BJ (cell line): ENCODE measurements at regions not wholly inside any gene's neighbourhood (a gene's known extent, or its start where the extent isn't known, plus 50 kb on each side); places are given as distances from the start of the nearest gene placed in this dataset.

Source experiments
- CTCF ChIA-PET: fragments of 350-600 bp; formaldehyde crosslinking; extraction: SDS; loops from one replicate; lab custom pipeline; 2021; ENCODE audit warnings: antibody characterized with exemption, inconsistent platforms; lab: Yijun Ruan, JAX
- POLR2A ChIA-PET: fragments of 300-600 bp; sonication (Branson Sonifier 250); formaldehyde crosslinking; extraction: SDS; loops from one replicate; lab custom pipeline; 2021; ENCODE audit warnings: antibody characterized with exemption; lab: Charles Lee
- DNase-seq: peaks from one replicate; pipeline ENCODE4 v3.0.0-alpha.2; 2011; ENCODE audit warnings: low read depth
- H3K27me3 ChIP-seq: 2 replicates; pipeline ENCODE4 v1.6.0; 2011; ENCODE audit warnings: low read length; ENCODE audit not compliant: control insufficient read depth, insufficient read depth
- H3K36me3 ChIP-seq: 2 replicates; pipeline ENCODE4 v1.5.1; 2011; ENCODE audit warnings: low read length; ENCODE audit not compliant: control insufficient read depth, insufficient read depth
- H3K4me3 ChIP-seq: 2 replicates; pipeline ENCODE4 v1.5.1; 2011; ENCODE audit warnings: low read depth, mild to moderate bottlenecking, control low read depth, low read length
- TF ChIP-seq, protein P1 (sequence below): IDR thresholded peaks from 2 replicates; pipeline ENCODE4 v1.5.1; 2011; ENCODE audit warnings: low read depth, mild to moderate bottlenecking, control low read depth, inconsistent platforms, low read length, moderate library complexity; ENCODE audit not compliant: insufficient read depth

DNA sequence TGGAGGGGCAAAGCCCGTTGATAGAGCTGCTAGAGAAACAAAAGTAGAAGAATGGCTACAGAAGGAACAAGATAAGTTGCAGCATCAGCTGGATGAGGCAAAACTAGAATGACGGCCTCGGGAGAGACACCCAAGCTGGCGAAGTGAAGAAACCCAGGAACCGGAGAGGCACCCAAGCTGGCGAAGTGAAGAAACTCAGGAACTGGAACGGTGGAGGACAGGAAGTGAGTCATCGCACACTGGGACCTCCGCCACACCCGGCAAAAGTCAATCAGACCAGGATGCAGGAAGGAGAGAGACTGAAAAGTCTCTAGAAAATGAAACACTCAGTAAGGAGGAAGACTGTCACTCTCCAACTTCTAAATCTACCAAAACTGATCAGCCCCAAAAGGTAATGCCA is 133.0 kb upstream of the NEBL start:
- DNase-seq: no peak
- ChIA-PET CTCF (no interaction called here), POLR2A (no interaction called here)

DNA sequence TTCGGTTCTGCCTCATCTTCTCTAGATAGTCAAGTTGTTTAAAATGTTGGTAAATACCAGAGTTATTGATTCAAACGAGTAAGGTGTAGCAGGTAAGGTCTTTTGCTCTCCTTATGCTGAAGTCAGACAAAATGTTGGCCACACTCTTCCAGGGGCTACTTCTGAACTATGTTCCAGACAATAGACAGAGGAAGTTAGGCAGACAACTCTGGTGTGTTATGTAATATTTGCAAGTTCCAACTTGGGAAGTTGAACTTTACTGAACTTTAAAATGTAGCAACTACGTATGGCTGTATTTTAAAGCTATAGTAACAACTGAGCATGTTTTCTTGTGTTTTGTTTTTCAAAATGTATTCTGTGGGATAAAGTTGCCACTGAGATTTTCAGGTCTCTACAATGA is 125.7 kb upstream of the NEBL start:
- POLR2A ChIA-PET: no interaction called here
- no peak for DNase-seq
- TF ChIP-seq, protein P1, sequence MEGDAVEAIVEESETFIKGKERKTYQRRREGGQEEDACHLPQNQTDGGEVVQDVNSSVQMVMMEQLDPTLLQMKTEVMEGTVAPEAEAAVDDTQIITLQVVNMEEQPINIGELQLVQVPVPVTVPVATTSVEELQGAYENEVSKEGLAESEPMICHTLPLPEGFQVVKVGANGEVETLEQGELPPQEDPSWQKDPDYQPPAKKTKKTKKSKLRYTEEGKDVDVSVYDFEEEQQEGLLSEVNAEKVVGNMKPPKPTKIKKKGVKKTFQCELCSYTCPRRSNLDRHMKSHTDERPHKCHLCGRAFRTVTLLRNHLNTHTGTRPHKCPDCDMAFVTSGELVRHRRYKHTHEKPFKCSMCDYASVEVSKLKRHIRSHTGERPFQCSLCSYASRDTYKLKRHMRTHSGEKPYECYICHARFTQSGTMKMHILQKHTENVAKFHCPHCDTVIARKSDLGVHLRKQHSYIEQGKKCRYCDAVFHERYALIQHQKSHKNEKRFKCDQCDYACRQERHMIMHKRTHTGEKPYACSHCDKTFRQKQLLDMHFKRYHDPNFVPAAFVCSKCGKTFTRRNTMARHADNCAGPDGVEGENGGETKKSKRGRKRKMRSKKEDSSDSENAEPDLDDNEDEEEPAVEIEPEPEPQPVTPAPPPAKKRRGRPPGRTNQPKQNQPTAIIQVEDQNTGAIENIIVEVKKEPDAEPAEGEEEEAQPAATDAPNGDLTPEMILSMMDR: no peak
- CTCF ChIA-PET: no interaction called here
- H3K27me3 ChIP-seq: no peaks in the 10 kb centered on the region
- no peak overlapping the region for H3K4me3 ChIP-seq
- H3K36me3 ChIP-seq: no peaks in the 10 kb centered on the region

More for the DNA sequence above, 133.0 kb upstream of the NEBL start:
- TF ChIP-seq, protein P1: no peak
- Histone ChIP-seq H3K27me3 (no peaks in the 10 kb centered on the region), H3K36me3 (no peaks in the 10 kb centered on the region), H3K4me3 (no peak overlapping the region)

DNA sequence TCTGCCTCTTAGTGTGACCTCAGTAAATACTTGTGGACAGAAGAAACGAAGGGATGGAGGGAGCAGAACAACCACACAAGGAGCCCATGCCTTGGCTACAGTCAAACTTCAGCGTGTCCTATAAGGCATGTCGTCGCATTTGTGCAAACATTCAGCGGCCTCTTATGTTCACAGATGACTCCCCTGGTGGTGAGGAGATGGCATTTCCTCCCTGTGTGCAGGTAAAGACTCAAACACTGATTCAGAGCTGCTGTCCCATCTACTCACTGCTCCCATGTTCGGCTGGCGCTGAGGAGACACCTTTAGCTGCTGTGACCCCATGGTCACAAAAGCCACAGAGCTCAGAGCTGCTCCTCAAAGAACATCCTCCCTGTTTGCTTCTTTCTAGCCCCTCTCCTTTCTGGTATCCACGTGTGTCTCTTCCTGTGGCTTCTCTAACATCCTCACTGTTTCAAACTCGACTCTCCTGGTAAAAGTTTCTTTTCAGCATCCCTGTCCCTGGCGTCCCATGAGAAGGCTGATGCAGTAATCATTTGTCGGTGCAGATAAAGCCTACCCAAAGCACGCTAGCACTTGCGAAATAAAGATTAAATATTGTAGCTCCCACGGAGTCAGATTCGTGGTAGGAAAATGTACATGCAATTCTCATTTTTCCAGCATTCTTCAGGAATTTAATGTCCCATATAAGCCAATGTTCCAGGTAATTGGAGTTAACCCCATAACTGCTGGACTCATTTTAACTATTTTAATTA is 124.9 kb upstream of the NEBL start:
- Histone ChIP-seq H3K27me3 (no peaks in the 10 kb centered on the region), H3K36me3 (no peaks in the 10 kb centered on the region), H3K4me3 (no peak overlapping the region)
- TF ChIP-seq, protein P1: no peak
- CTCF ChIA-PET: no interaction called here
- POLR2A ChIA-PET: no interaction called here
- no peak for DNase-seq

DNA sequence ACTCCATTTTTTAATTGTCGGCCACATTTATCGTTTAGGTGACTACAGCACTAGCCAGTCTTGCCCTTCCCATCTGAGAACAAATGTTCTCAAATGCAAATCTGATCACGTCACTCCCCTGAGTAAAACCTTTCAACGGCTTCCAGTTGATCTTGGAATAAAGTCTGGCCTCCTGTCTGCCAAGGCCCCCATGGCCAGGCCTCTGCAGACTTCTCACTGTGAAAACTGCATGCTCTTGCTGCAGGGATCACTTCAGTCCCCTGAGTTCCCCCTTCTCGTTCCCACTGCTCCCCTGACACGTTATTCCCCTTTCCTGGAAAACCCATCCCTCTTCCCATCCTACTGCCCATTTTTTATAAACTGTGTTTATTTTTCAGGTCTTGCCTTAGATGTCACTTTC is 124.1 kb upstream of the NEBL start:
- H3K4me3 ChIP-seq: no peak overlapping the region
- no peaks in the 10 kb centered on the region for H3K27me3 ChIP-seq
- no peak for DNase-seq
- H3K36me3 ChIP-seq: no peaks in the 10 kb centered on the region
- CTCF ChIA-PET: interaction anchor here (1.5 kb wide), 1 partner anchor 21 kb away, joined by 3 read pairs; no protein-coding TSS in a partner anchor
- TF ChIP-seq, protein P1: no peak
- POLR2A ChIA-PET: no interaction called here

DNA sequence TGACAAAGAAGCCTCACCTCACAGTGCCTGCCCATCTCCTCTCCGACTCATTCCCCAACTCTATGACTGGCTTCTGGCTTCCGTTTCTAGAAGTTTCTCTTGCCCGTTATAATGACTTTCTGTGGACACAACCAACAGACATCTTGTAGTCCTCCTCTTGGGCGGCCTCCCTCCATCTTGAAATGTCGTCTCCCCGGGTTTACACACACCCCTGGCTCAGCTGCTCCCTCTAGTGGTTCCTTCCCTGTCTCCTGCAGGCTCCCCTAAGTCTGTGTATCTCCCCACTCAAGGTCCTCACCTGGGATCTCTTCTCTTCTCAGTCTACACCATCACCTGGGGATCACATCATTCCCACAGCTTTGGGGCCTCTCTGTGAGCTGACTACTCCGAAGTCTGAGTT is 123.4 kb upstream of the NEBL start:
- TF ChIP-seq, protein P1: peak; percentile 26; the same call in 1 of the 2 replicates
- Histone ChIP-seq H3K36me3 (no peaks in the 10 kb centered on the region), H3K4me3 (no peak overlapping the region), H3K27me3 (no peaks in the 10 kb centered on the region)
- DNase-seq: no peak
- POLR2A ChIA-PET: no interaction called here
- CTCF ChIA-PET: interaction anchor here (1.5 kb wide), 1 partner anchor 22 kb away, joined by 3 read pairs; no protein-coding TSS in a partner anchor
